ENCODE measurements at regions not wholly inside any gene's neighbourhood (a gene's known extent, or its start where the extent isn't known, plus 50 kb on each side); places are given as distances from the start of the nearest gene placed in this dataset.

DNA sequence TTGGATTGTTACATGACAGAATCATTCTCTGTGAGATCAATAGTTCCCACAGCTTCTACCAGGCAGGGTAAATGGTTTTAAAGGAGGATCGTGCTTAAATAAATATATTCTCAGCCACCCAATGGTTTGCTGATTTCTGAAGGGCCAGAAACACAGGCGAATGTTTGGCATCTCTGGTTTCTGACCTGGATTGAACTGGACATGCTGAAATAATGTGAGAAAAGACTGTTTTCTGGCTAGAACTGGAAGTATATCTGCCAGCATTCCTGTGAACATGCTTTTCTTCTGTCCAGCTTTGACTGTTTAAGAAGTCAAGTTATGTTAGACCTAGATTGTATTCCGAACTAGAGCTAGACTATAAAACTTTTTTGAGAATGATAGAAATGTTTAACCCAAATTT lies 77.1 kb upstream of the COL3A1 start:
- no peak for TF ChIP-seq CTCF (IDR thresholded peaks at IDR 0.05)
- no peak for TF ChIP-seq POLR2A (IDR thresholded peaks at IDR 0.05)
